ENCODE measurements at regions not wholly inside any gene's neighbourhood (a gene's known extent, or its start where the extent isn't known, plus 50 kb on each side); places are given as distances from the start of the nearest gene placed in this dataset.
"Not testable (repeated sequence)": the region's sequence is repeated elsewhere in the genome, so short reads cannot be mapped to it uniquely, and the experiment has no call there.

- no peak overlapping the region for H3K4me3 ChIP-seq (ENCODE audit: control insufficient read depth, low read depth, low read length)
- TF ChIP-seq, protein P1, sequence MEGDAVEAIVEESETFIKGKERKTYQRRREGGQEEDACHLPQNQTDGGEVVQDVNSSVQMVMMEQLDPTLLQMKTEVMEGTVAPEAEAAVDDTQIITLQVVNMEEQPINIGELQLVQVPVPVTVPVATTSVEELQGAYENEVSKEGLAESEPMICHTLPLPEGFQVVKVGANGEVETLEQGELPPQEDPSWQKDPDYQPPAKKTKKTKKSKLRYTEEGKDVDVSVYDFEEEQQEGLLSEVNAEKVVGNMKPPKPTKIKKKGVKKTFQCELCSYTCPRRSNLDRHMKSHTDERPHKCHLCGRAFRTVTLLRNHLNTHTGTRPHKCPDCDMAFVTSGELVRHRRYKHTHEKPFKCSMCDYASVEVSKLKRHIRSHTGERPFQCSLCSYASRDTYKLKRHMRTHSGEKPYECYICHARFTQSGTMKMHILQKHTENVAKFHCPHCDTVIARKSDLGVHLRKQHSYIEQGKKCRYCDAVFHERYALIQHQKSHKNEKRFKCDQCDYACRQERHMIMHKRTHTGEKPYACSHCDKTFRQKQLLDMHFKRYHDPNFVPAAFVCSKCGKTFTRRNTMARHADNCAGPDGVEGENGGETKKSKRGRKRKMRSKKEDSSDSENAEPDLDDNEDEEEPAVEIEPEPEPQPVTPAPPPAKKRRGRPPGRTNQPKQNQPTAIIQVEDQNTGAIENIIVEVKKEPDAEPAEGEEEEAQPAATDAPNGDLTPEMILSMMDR (conservative IDR thresholded peaks at IDR 0.05; ENCODE audit: control insufficient read depth, insufficient read depth, low read depth, low read length), result no peak
- DNase-seq (ENCODE audit: low read depth), result no peak
Observed at GRCh38 chr4:57305836-57306235, 195.7 kb upstream of the IGFBP7 start.

DNA sequence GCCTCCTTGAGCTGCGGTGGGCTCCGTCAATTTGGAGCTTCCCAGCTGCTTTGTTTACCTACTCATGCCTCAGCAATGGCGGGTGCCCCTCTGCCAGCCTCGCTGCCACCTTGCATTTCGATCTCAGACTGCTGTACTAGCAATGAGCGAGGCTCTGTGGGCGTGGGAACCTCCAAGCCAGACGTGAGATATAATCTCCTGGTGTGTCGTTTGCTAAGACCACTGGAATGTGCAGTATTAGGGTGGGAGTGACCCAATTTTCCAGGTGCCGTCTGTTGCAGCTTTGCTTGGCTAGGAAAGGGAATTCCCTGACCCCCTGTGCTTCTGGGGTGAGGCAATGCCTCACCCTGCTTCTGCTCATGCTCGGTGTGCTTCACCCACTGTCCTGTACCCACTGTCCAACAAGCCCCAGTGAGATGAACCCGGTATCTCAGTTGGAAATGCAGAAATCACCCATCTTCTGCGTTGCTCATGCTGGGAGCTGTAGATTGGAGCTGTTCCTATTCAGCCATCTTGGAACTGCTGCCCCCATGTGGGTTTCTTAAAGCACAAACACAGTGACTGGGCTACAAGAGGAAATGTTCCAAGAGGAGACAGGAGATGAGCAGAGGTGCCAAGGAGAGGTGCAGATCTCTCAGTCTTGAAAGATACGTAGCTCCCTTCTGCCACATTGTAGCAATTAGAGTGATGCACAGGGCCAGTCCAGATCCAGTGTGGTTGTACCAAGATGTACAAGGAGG, 193.0 kb upstream of the IGFBP7 start:
- TF ChIP-seq, protein P1 (conservative IDR thresholded peaks at IDR 0.05; ENCODE audit: control insufficient read depth, insufficient read depth, low read depth, low read length), result no peak
- DNase-seq (ENCODE audit: low read depth), result peak; percentile 2
- H3K4me3 ChIP-seq (ENCODE audit: control insufficient read depth, low read depth, low read length), result no peak overlapping the region

DNA sequence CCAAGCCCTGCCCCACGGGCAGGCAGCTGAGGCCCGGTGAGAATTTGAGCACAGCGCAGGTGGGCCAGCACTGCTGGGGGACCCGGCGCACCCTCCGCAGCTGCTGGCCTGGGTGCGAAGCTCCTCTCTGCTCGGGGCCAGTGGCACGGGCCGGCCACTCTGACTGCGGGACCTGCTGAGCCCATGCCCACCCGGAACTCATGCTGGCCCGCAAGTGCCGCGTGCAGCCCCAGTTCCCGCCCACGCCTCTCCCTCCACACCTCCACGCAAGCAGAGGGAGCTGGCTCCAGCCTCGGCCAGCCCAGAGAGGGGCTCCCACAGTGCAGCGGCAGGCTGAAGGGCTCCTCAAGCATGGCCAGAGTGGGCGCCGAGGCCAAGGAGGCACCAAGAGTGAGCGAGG, 190.1 kb upstream of the IGFBP7 start:
- DNase-seq (ENCODE audit: low read depth); H3K4me3 ChIP-seq (ENCODE audit: control insufficient read depth, low read depth, low read length): not testable (repeated sequence)

- no peak for DNase-seq (ENCODE audit: low read depth)
- no peak overlapping the region for H3K4me3 ChIP-seq (ENCODE audit: control insufficient read depth, low read depth, low read length)
- TF ChIP-seq, protein P1 (conservative IDR thresholded peaks at IDR 0.05; ENCODE audit: control insufficient read depth, insufficient read depth, low read depth, low read length), result no peak
Observed at GRCh38 chr4:57291911-57292310, 181.7 kb upstream of the IGFBP7 start.

DNA sequence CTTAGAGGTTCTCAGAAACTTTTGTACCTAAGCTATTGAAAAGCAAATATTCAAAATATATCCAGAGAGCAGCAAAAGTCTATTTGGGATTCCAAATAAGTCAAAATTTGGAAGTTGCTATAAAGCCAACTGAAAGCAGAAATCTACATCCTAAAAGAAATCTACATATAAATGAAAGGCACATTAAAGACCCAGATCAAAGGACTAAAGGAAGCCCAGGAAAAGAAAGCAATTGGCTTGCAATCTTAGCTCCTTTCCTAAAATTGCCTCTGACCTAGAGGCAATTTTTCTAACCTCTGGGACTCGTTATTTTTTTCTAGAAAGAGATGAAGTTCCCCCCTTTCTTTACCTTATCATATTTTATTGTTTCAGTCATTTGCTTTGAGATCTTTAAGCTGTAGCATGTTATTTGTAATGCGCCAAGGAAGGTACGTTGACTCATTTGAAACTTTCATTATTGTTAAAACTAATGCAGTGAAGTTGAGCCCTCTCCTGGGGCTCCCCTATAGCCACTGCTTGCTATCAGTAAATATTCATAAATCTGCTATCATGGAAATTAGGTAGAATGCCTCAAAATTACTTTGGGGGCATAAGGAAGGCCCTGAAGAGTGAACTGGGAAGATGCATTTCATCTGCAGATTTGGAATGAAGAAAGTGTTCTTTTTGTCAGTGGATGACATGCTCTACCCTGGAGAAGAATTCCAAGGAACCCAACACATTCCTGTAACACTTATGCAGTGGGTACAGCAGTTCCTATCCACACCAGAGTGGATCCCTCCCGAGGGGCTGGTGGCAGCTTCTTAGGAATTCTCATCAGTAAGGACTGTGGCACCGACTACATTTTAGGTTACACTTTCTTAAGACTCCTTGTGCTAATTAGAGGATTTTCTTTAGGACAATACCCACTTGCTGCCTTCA, 177.8 kb upstream of the IGFBP7 start:
- no peak overlapping the region for H3K4me3 ChIP-seq (ENCODE audit: control insufficient read depth, low read depth, low read length)
- DNase-seq (ENCODE audit: low read depth), result no peak
- TF ChIP-seq, protein P1 (conservative IDR thresholded peaks at IDR 0.05; ENCODE audit: control insufficient read depth, insufficient read depth, low read depth, low read length), result no peak

DNA sequence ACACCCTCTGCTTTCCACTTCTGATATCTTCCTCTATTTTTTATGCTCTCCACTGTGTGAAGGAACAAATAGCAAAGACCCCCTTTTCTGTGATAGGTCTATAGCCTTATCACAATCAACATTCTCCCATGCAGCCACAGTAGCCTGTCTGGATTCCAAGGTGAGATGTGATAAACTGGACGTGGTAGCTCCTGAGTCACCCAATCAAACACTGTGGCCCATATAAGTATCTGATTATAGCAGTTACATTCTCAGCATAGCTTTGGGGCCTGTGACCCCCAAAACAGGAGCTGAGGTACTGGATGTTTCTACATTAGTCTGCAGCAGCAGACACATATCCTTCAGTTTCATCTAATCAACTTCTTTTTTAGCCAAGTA, 172.7 kb upstream of the IGFBP7 start:
- TF ChIP-seq, protein P1 (conservative IDR thresholded peaks at IDR 0.05; ENCODE audit: control insufficient read depth, insufficient read depth, low read depth, low read length), result no peak
- no peak overlapping the region for H3K4me3 ChIP-seq (ENCODE audit: control insufficient read depth, low read depth, low read length)
- no peak for DNase-seq (ENCODE audit: low read depth)

DNA sequence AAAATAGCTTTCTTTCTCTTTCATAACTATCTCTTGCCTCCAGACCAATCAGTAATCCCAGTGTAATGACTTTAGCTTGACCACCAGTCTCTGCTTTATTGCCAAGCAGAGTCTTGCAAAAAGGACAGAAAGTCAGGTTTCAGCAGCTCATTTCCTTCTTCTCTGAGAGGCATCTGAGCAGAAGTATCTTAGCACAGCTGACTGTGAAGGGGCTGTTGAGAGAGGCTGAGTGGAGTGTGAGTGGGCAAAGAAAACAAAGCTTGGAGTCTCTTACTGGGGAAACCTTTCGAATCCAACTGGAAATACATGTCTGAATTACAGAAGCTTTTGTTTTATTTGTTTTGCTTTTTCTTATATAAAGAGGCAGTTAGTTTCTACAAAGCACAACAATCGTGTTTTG, 170.3 kb upstream of the IGFBP7 start:
- no peak overlapping the region for H3K4me3 ChIP-seq (ENCODE audit: control insufficient read depth, low read depth, low read length)
- no peak for DNase-seq (ENCODE audit: low read depth)
- TF ChIP-seq, protein P1 (conservative IDR thresholded peaks at IDR 0.05; ENCODE audit: control insufficient read depth, insufficient read depth, low read depth, low read length), result no peak
